Spleen (tissue), 11 donors: ENCODE measurements at regions not wholly inside any gene's neighbourhood (a gene's known extent, or its start where the extent isn't known, plus 50 kb on each side); places are given as distances from the start of the nearest gene placed in this dataset.

Experiments used
- DNase-seq: peaks from one replicate; pipeline ENCODE4 v3.0.0-alpha.2; 2020
- H3K27ac ChIP-seq, 8 donors: fragments of 200-600 bp; sonication (generic) in 7 of 8; 1 replicate in 4 of 8; 2 replicates in 4 of 8; pipeline versions ENCODE4 v1.5.0 to v1.8.0; 2016 to 2021; ENCODE audit warnings: inconsistent platforms in 4 of 8, mild to moderate bottlenecking in 4 of 8, moderate library complexity in 1 of 8
- H3K27me3 ChIP-seq, 7 donors: fragments of 200-600 bp; sonication (generic) in 6 of 7; replicated peaks in 1 of 7; 1 replicate in 4 of 7; 2 replicates in 3 of 7; pipeline versions ENCODE4 v1.5.0 to v1.8.0; 2016 to 2021; ENCODE audit warnings: inconsistent platforms in 3 of 7, mild to moderate bottlenecking in 1 of 7
- H3K36me3 ChIP-seq, 6 donors: fragments of 200-600 bp; sonication (generic) in 5 of 6; 1 replicate in 4 of 6; 2 replicates in 2 of 6; pipeline versions ENCODE4 v1.5.0 to v1.8.0; 2016 to 2021; ENCODE audit warnings: inconsistent platforms in 2 of 6
- H3K4me1 ChIP-seq, 6 donors: fragments of 200-600 bp; sonication (generic) in 5 of 6; 1 replicate in 3 of 6; 2 replicates in 3 of 6; pipeline versions ENCODE4 v1.5.0 to v1.8.0; 2016 to 2021; ENCODE audit warnings: inconsistent platforms in 3 of 6
- H3K4me3 ChIP-seq, 8 donors: fragments of 200-600 bp; sonication (generic) in 7 of 8; 1 replicate in 4 of 8; 2 replicates in 4 of 8; pipeline versions ENCODE4 v1.5.0 to v1.8.0; 2016 to 2021; ENCODE audit warnings: inconsistent platforms in 4 of 8, mild to moderate bottlenecking in 4 of 8, moderate library complexity in 2 of 8
- H3K9me3 ChIP-seq, 8 donors: fragments of 200-600 bp; sonication (generic) in 7 of 8; 1 replicate in 4 of 8; 2 replicates in 4 of 8; pipeline versions ENCODE4 v1.5.0 to v1.8.0; 2016 to 2021; ENCODE audit warnings: inconsistent platforms in 4 of 8
- POLR2A ChIP-seq, 3 donors: fragments of 450-650 bp; IDR thresholded peaks; one replicate each; pipeline ENCODE4 v1.5.1; 2017; ENCODE audit warnings: antibody characterized with exemption in 3 of 3, mild to moderate bottlenecking in 1 of 3
- POLR2AphosphoS5 ChIP-seq, 3 donors: sonication (generic); formaldehyde crosslinking; IDR thresholded peaks; one replicate each; pipeline ENCODE4 v1.5.1; 2017; ENCODE audit warnings: antibody characterized with exemption in 3 of 3
- WGBS, 5 donors: extraction: QIAGEN DNeasy Blood & Tissue Kit in 3 of 5; methylation state at CpG; one replicate each; pipeline versions ENCODE4 v1.1.5 to v1.1.7; 2013 to 2018; 5-methylcytosine and 5-hydroxymethylcytosine counted together
- intact Hi-C: fragments of 100-400 bp; cut with DNase I; formaldehyde crosslinking; loops from one replicate; pipeline ENCODE4 v1.15.0; 2023; ENCODE audit warnings: low total_unique reads
- TF ChIP-seq, protein P1 (sequence below), 11 experiments: fragments of 200-600 bp in 7 of 11; fragments of 450-650 bp in 4 of 11; sonication (generic) in 4 of 11; IDR thresholded peaks in 8 of 11; conservative IDR thresholded peaks in 3 of 11; 1 replicate in 7 of 11; 2 replicates in 4 of 11; pipeline versions ENCODE4 v1.4.0 to v1.8.0; 2016 to 2021; ENCODE audit warnings: antibody characterized with exemption in 11 of 11, inconsistent platforms in 4 of 11, mild to moderate bottlenecking in 1 of 11
- donor health status: healthy with polysubstance abuse.
- donor health status: DM: no; HTN: no; CAD: no; lungs with moderate emphysema.
- donor health status: DM: no; HTN: no; CAD: no.
- donor health status: Bipolar disorder and iron deficiency.
- donor health status: healthy.
- donor health status: DM: no; HTN: no; CAD: no.
- donor health status: DM: yes; HTN: yes; CAD: no.

DNA sequence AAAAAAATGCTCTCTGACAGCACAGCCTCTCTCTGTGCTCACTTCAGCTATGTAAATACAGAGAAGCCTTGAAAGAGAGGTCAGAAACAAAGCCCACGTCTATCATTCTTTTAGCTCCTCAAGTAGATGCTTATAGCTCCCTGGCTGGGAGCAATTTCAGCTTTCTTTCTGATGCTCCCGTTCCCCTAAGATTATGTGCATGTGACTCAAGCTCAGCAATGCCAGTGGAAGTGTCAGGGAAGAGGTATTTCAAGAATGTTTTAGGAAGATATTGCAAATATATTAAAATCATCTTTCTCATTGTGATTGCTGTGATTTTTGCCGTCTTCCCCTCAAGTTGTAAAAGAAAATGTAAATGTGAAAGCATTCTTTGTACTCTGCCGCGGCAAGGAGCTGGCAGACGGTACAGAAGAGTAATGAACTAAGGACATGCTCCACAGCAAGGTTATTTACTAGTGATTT, 1353.7 kb upstream of the ACO1 start:
- intact Hi-C loops: no loop called here
- no peaks in the 10 kb centered on the region for H3K4me1 ChIP-seq
- no peak overlapping the region for H3K27ac ChIP-seq
- no peak overlapping the region for H3K4me3 ChIP-seq
- DNase-seq: no peak
- TF ChIP-seq, protein P1, sequence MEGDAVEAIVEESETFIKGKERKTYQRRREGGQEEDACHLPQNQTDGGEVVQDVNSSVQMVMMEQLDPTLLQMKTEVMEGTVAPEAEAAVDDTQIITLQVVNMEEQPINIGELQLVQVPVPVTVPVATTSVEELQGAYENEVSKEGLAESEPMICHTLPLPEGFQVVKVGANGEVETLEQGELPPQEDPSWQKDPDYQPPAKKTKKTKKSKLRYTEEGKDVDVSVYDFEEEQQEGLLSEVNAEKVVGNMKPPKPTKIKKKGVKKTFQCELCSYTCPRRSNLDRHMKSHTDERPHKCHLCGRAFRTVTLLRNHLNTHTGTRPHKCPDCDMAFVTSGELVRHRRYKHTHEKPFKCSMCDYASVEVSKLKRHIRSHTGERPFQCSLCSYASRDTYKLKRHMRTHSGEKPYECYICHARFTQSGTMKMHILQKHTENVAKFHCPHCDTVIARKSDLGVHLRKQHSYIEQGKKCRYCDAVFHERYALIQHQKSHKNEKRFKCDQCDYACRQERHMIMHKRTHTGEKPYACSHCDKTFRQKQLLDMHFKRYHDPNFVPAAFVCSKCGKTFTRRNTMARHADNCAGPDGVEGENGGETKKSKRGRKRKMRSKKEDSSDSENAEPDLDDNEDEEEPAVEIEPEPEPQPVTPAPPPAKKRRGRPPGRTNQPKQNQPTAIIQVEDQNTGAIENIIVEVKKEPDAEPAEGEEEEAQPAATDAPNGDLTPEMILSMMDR (IDR thresholded peaks at IDR 0.05 in 8 of 11, conservative IDR thresholded peaks at IDR 0.05 in 3 of 11): no peak
- WGBS, 5 donors: 25 to 35% (median 27%) methylated on average over 6 of the region's 6 CpGs
- H3K9me3 ChIP-seq: no peaks in the 10 kb centered on the region
- H3K36me3 ChIP-seq: no peaks in the 10 kb centered on the region
- no peaks in the 10 kb centered on the region for H3K27me3 ChIP-seq

DNA sequence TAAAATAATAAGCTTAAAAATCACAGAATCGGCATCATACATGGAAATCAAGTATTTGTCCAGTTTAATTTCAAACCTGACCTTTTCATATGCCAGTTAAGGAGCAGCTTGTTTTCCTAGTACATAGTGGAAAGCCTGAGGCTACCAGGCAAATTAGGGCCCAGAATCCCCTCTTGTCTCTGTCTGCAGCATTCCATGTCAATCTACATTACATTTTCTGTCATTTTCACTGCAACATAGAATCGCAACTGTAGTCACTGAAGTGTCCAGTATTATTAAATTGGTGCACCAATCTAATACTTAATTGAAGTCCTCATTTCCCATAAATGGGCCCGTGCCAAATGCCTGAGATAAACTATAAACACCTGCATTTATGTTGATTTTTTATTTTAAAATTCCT, 1352.2 kb upstream of the ACO1 start:
- no peaks in the 10 kb centered on the region for H3K36me3 ChIP-seq
- no peaks in the 10 kb centered on the region for H3K27me3 ChIP-seq
- TF ChIP-seq, protein P1 (IDR thresholded peaks at IDR 0.05 in 8 of 11, conservative IDR thresholded peaks at IDR 0.05 in 3 of 11): no peak
- TF ChIP-seq POLR2AphosphoS5 (IDR thresholded peaks at IDR 0.05): no peak
- no peak for TF ChIP-seq POLR2A (IDR thresholded peaks at IDR 0.05)
- intact Hi-C loops: no loop called here
- H3K4me3 ChIP-seq: no peak overlapping the region
- H3K27ac ChIP-seq: no peak overlapping the region
- 80 to 91% (median 86%) methylated on average over 3 of the region's 3 CpGs for WGBS, 5 donors
- no peak for DNase-seq
- H3K4me1 ChIP-seq: no peaks in the 10 kb centered on the region
- H3K9me3 ChIP-seq: no peaks in the 10 kb centered on the region

- 46 to 62% (median 58%) methylated on average over 4 of the region's 4 CpGs for WGBS, 5 donors
- no peaks in the 10 kb centered on the region for H3K27me3 ChIP-seq
- H3K9me3 ChIP-seq: no peaks in the 10 kb centered on the region
- TF ChIP-seq, protein P1 (IDR thresholded peaks at IDR 0.05 in 8 of 11, conservative IDR thresholded peaks at IDR 0.05 in 3 of 11): no peak
- TF ChIP-seq POLR2AphosphoS5 (IDR thresholded peaks at IDR 0.05) (no peak), POLR2A (IDR thresholded peaks at IDR 0.05) (no peak)
- intact Hi-C loops: no loop called here
- no peaks in the 10 kb centered on the region for H3K36me3 ChIP-seq
- H3K27ac ChIP-seq: no peak overlapping the region
- H3K4me3 ChIP-seq: no peak overlapping the region
- no peaks in the 10 kb centered on the region for H3K4me1 ChIP-seq
- no peak for DNase-seq
Measured at GRCh38 chr9:31034311-31034710, 1350.1 kb upstream of the ACO1 start.

DNA sequence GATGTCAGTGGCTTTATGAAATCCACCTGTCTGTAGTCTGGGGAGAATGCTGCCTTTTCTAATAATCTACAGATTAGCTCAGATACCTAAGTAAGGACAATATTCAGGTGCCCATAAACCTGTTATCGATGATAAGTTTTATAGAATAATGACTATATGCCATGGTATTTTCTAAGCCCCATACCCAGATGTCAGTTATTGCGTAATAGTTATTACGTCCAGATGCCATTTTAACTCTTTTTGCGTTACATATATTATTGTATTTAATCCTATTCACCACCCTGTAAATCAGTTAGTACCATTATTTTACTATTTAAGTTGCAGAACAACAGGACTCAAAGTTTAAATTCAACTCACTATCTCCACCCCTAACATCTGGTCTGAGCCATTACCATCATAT, 1343.9 kb upstream of the ACO1 start:
- H3K9me3 ChIP-seq: no peaks in the 10 kb centered on the region
- DNase-seq: no peak
- no peak overlapping the region for H3K27ac ChIP-seq
- no peak for TF ChIP-seq POLR2A (IDR thresholded peaks at IDR 0.05)
- TF ChIP-seq POLR2AphosphoS5 (IDR thresholded peaks at IDR 0.05): no peak
- TF ChIP-seq, protein P1 (IDR thresholded peaks at IDR 0.05 in 8 of 11, conservative IDR thresholded peaks at IDR 0.05 in 3 of 11): no peak
- no peaks in the 10 kb centered on the region for H3K27me3 ChIP-seq
- H3K36me3 ChIP-seq: no peaks in the 10 kb centered on the region
- intact Hi-C loops: no loop called here
- 84 to 95% (median 92%) methylated on average over 4 of the region's 4 CpGs for WGBS, 5 donors
- no peaks in the 10 kb centered on the region for H3K4me1 ChIP-seq
- no peak overlapping the region for H3K4me3 ChIP-seq
